ENCODE measurements at regions not wholly inside any gene's neighbourhood (a gene's known extent, or its start where the extent isn't known, plus 50 kb on each side); places are given as distances from the start of the nearest gene placed in this dataset.

DNA sequence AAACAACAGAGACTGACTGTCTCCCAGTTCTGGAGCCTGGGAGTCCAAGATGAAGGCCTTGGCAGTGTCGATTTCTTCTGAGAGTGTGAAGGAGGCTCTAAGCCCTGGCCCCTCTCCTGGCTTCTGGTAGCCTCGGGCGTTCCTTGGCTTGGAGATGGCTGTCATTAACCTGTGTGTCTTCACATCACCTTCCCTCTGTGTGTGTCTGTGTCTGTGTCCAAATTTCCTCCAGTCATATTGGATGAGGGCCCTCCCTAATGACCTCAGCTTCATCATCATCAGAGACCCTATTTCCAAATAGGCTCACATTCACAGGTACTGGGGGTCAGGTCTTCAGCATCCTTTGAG, 138.3 kb downstream of the TOMM20 start:
- intact Hi-C loops (cut with micrococcal nuclease), result no loop called here

DNA sequence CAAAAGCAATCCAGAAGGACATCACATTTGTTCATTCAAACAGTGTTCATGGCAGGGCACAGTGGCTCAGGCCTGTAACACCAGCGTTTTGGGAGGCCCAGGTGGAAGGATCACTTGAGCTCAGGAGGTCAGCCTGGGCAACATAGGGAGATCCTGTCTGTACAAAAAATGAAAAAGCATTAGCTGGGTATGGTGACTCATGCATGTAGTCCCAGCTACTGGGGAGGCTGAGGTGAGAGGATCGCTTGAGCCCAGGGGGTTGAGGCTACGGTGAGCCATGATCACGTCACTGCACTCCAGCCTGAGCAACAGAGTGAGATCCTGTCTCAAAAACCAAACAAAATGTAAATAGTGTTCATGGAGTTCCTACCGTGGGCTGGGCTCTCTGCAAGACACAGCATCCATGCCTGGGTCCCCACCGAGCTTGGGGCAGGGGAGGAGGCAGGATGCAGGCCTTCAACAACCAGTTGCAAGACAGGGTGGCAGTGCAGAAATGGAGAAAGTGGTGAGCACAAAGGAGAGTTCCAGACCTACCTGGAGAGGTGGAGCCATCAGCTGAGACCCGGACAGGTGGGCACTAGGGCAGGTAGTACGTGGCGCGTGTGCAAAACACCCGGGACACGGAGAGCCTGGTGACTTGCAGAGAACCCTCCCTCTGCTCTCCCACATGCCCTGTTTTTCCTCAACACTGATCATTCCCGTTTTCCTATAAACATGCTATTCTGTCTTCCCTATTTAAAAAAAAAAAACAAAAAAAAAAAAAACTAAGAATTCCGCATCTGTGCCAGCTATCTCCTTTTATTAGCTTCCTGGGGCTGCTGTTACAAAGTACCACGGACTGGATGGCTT, 138.9 kb downstream of the TOMM20 start:
- intact Hi-C loops (cut with micrococcal nuclease), result no loop called here

DNA sequence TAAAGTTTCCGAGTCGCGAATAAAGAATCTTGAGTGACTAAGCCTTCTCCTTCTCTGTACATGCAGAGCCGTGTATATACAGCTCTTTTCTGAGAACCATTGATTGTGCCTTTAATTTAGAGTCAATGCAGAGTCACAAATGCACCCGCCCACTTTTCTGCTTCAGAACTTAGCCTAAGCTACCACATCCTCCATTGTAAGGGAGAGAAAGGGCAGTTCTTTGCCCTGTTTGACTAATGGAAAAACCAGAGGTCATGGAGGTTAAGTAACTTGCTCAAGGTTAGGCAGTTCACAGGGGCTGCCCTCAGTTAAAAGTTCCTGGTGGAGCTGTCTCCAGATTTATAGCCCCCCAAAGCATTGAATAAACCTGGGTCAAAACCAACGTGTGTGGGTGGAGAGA, 139.6 kb downstream of the TOMM20 start:
- intact Hi-C loops (cut with micrococcal nuclease), result no loop called here

DNA sequence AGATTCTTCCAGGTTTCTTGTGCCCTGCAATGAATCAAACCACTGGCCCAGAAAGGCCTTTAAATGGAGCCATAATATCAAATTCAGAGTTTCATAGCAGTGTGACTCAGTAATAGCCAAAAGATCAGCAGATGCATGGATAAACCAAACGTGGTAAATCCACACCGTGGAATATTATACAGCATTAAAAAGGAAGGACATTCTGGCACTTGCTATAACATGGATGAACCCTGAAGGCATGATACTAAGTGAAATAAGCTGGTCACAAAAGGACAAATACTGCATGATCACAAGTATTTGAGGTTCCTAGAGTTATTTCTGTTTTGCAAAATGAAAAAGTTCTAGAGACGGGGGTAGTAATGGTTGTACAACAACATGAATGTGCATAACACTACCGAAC, 140.1 kb downstream of the TOMM20 start:
- intact Hi-C loops (cut with micrococcal nuclease), result no loop called here

DNA sequence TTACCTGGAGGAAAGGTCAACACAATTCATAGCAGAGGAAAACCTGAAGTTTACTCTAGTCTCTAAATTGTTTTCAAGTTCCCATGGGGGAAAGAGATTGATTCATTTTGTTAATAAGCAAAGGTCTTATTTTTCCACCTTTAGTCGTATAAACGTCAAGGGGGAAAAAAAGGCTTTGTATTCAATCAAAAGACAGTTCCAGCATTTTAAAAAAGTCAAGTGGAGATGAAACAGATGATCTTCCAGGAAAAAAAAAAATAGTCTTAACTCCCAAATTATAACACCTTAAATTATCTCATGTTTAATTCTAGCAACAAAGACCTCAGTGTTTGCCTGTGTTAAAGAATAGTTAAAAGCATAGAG, 140.5 kb downstream of the TOMM20 start:
- intact Hi-C loops (cut with micrococcal nuclease), result no loop called here

DNA sequence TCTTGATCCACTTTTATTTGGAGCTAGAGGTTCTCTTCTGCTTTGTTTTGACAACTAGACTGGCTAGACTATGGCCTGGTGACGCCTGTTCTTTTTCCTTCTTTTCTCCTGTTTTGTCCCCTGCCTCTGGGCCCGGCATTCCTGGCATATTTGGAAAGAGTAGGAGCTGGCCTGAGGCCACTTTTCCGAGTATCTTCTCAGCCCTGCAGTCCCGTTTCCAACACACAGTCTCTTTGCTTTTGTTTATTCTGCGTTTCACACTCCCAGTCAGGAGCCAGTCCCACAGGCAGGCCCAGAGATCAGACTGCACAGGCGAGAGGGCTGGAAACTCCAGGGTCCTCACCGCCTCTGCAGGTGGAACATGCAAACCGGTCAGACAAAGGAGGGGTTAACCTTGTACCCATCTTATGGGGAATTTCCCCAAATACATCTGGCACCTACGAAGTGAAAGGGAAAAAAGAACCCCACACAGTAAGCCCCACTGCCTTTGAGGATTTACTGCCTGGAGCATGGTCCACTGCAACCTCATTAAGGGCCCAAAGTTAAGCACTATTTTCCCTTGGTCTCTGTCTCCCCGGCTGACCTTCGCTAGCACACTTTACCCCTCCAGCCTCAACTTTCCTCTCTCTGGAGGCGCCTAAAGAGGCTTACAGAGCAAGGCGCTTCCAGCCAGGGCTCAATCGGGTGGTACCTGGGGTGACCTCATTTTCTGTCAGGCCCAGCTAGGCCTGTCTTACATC, 141.1 kb downstream of the TOMM20 start:
- intact Hi-C loops (cut with micrococcal nuclease), result no loop called here

DNA sequence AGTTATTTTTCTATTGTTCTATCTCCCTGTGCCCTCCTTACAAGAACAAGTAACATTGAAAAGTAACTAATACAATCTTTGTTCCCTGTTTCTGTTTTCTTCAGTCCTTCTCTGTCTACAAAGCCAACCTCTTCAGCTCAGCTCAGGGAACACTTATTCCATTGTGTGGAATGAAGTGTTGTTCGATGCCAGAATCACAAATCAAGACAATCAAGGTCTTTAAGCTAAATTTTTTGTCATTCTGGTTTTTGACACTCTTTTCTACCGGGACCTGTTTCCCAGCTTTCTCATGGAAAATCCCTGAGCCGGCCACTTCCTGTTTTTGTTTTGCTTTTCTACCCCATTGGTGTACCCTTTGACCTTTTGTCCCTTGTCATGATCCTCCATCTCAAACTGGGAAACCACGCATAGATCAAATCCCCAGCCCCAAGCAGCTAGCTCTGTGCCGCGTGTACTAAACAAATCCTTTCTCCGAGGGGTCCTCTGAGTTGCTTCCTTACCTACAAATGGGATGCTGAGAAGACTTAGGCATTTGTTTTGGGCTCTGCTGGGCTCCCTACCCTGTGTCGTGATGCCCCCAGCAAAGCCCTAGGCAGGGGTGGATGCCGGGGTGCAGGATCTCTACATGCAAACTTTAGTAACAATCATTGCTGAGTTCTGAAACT, 141.8 kb downstream of the TOMM20 start:
- intact Hi-C loops (cut with micrococcal nuclease), result no loop called here

DNA sequence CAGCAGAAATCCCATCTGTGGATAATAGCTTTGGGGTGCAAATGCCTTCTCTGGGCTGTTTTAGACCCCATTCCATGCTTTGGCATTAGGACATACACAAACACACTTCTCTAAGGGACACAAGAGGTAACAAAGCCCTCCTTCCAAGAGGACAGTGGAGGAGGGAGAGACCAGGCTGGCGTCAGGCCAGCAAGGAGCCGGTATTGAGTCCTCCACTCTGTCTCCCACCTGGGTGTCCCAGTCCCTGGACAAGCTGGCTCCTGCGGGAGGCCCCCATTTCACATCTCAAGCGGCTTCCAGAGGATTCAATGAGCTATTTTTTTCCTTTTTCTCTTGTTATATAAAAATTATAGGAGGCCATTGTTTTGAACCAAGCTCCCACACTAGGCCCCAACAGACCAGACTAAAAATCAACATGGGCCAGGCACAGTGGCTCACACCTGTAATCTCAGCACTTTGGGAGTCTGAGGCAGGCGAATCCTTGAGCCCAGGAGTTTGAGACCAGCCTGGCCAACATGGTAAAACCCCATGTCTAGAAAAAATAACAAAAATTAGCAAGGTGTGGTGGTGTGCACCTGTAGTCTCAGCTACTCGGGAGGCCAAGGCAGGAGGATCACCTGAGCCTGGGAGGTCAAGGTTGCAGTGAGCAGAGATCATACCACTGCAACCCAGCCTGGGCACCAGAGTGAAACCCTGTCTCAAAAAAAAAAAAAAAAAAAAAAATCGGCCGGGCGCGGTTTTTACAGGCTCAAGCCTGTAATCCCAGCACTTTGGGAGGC, 142.9 kb downstream of the TOMM20 start:
- intact Hi-C loops (cut with micrococcal nuclease), result no loop called here

DNA sequence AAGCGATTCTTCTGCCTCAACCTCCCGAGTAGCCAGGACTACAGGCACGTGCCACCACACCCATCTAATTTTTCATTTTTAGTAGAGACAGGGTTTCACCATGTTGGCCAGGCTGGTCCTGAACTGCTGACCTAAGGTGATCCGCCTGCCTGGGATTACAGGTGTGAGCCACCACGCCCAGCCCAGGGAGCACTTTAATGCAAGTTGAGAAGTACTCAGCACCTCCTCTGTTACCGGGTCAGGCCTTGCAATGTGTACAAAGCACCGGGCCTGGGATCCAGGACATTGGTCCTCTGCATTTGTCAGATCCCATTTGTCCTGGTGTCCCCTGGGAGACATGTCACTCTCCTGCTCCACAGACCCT, 143.6 kb downstream of the TOMM20 start:
- intact Hi-C loops (cut with micrococcal nuclease), result no loop called here

DNA sequence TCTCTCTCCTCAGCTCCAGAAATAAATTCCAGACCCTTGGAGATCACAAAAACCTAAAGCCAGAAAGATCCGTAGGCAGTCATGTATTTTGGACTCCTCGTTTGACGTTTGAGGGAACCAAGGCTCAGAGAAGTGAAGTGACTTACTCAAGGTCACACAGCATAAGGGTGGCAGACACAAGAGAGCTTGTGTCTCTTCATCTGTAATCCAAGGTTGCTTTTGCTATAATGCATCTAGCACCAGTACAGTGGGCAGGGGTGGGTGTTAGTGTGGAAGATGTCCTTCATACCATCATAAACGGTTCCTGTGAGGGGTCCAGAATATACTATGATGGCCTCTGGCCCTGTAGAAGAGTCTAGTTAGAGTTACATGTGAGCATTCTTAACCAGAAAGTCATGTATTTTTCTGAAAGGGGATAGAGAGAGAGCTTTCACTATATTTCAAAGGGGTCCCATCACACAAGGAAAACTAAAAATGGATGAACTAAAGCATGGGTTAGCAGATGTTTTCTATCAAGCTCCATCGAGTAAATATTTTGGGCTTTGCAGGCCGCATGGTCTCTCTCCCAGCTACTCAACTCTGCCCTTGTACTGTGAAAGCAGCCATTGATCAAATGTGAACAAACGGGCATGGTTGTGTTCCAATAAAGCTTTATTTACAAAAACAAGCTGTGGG, 144.9 kb downstream of the TOMM20 start:
- intact Hi-C loops (cut with micrococcal nuclease), result loop anchor here (5.0 kb wide), 1 partner anchor 141 kb away; no protein-coding TSS in a partner anchor

DNA sequence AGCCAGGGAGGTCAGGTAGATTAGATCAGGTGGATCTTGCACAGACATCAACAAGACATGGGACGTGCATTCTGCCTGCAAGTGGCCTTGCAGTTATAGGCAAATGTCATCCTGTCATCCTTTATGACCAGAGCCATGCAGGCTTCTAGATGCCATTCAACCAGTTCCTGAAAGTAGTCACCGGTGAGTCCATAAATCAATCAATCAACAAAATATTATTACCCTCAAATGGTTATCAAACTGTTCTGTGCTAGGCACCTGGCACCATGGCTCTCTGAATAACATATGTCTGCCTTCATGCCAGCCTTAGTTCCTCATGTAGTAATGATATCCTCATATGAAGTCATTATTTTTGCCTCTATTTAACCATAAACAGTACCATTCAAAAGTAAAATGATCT, 146.9 kb downstream of the TOMM20 start:
- intact Hi-C loops (cut with micrococcal nuclease), result loop anchor here (2.0 to 5.0 kb wide), 2 partner anchors 139 to 381 kb away; no protein-coding TSS in a partner anchor

DNA sequence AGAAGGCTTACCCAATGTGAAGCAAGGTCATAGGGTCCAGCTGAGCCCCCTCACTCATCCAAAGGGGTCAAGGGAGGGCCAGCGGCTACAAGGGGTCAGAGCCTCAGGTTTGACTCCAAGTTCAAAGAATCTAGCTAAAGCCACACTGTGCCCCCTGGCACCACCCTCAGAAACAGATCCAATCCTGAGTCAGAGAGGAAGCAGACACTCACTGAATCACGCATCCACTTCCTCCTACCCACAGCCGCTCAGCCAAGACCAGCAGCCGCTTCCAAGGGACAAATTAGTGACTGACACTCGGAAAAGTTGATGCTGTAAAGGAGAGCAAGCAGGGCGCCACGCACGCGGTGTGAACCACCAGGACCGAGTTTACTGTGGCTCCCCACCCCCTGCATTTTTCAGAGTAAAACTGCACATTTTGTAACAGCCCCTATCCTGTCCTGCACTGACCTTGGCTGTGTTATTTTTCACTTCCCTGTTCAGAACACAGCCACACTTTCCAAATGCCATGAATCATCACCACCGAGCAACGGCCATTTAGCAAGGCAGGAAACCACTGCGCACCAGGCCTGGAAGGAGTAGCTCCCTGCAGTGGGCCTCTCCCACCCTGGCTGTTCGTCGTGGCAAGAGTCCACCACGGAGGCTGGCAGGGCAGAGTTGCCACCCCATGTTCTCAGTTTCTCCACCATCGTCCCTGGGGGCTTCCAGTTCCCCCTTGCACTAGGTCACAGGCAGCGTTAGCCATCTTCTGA, 147.8 kb downstream of the TOMM20 start:
- intact Hi-C loops (cut with micrococcal nuclease), result loop anchor here (1.0 to 5.0 kb wide), 3 partner anchors 18 to 380 kb away; no protein-coding TSS in a partner anchor

DNA sequence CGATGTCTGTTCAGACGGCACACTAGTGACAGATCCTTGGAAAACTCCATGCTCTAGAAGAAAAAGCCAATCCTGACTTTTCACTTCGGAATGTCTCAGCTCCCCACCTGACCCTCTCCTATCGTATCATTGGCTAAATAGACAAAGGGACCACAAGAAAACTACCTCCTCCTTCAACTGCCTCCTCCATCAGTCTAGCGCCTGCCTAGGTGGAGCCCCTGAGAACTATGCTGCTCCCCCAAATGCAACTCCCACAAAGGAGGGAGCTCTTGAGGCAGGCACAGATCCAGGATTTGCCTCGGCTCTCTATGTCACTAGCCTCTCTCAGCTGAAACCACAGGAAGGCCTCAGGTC, 148.4 kb downstream of the TOMM20 start:
- intact Hi-C loops (cut with micrococcal nuclease), result loop anchor here (1.0 to 5.0 kb wide), 3 partner anchors 17 to 379 kb away; no protein-coding TSS in a partner anchor

DNA sequence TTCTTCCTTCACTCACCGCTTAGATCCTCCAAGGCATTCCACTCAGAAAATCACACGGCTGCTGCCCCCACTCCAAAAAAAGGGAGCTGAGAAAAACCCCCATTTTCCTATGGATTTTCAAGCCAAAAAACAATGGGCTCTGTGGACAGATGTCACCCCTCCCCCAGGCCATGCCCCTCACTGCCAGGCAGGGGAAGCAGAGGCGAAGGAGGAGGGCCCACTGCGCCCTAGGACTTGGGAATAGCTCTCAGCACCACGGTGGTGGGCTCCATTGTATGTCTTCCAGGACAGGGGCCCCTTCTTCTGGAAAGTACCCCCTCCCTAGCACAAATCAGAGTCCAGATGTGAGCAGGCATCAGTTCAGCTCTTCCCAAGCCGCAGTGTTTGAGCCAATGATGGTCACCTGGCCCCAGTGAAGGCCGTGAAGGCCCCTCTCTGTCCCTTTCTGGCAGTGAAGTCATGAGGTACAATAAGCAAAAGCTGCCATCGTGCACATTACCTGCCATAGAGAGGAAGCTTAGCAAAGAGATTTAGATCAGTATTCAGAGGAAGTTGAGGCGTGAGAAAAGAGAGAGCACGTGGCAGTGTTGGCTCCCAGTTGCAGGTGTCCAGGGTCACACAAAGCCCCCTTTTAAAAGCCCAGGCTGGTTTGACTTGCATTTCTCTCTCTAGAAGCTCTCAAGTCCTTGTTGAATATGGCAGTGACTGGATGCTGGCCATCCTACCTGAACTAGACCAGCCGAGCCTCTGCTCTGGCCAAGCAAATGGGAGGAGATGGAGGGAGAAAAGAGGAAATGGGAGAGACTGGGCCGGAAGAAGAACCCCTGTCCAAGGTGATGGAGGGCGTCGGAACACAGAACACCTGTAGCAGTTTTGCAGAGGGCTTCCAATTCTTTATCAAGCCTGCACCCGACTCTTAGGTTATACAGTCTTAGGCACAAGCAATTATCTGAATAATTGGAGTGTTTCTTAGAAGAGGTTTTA, 149.0 kb downstream of the TOMM20 start:
- intact Hi-C loops (cut with micrococcal nuclease), result loop anchor here (1.0 to 5.0 kb wide), 6 partner anchors 16 to 379 kb away; no protein-coding TSS in a partner anchor

DNA sequence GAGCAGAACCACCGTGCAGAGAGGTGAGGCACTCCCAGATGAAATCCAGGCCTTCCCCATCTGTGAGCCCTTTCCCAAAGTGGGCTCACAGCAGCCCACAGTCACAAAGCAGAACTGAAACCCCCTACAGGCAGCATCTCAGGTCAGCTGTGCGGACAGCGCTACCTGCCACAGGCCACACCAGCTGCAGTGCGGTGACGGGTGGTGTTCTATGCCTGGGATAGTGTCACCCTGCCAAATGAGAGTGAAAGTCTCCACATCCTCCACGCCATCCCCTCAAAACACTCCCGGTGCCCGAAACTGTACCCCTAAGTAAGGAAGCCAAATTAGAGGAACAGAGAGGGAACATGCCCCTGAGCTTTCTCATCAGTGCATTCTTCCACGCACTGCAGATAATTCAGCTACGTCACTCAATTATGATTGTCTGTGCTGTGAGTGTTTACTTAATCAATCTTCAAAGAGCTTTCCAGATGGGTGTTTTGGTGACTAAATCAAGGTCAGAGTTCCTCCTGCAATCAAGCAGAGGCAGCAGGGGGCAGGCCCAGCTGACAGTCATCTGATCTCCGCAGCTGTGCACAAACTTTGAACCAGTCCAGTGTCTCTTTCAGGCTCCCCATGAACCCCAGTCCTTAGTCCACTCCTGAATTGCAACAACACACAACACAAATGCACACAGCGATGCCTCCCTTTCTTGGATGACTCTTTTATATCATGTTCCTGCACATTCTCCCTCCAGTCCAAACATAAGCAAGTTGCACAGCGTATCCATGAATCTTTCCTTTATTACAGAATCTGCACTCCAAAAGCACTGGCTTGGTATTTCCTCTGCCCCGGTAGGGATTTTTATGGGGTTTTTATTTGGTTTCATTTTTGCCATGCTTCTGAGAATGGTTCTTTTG, 150.0 kb downstream of the TOMM20 start:
- intact Hi-C loops (cut with micrococcal nuclease), result loop anchor here (1.0 to 2.0 kb wide), 3 partner anchors 33 to 104 kb away; no protein-coding TSS in a partner anchor

DNA sequence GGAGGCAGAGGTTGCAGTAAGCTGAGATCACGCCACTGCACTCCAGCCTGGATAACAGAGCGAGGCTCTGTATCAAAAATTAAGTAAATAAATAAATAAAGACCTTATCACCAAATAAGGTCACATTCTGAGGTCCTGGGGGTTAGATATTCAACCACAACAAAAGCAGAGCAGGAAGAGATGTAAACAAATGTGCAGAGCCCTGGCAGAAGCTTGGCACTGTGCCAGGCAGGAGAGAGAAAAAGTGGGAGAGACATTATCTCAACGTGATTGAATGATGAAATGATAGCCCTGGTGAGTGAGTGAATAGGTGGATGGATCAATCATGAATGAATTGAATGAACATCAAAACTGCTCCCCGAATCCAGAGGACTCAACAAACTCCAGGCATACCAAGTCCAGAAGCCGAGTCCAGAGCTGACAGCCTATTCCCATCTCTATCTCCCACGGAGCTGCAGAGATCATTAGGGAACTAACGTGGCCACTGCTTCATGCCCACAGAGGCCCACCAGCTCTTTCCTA, 150.7 kb downstream of the TOMM20 start:
- intact Hi-C loops (cut with micrococcal nuclease), result loop anchor here (2.0 kb wide), 2 partner anchors 51 to 105 kb away; no protein-coding TSS in a partner anchor
